Prostate gland (tissue), 2 donors: ENCODE measurements at regions not wholly inside any gene's neighbourhood (a gene's known extent, or its start where the extent isn't known, plus 50 kb on each side); places are given as distances from the start of the nearest gene placed in this dataset.

Source experiments
- POLR2A ChIP-seq: fragments of 450-650 bp; IDR thresholded peaks from one replicate; pipeline ENCODE4 v1.6.1; 2016; ENCODE audit warnings: antibody characterized with exemption, mild to moderate bottlenecking
- POLR2AphosphoS5 ChIP-seq: sonication (generic); formaldehyde crosslinking; IDR thresholded peaks from one replicate; pipeline ENCODE4 v1.6.1; 2017; ENCODE audit warnings: antibody characterized with exemption
- TF ChIP-seq, protein P1 (sequence below), 4 experiments: fragments of 200-600 bp in 2 of 4; fragments of 450-650 bp in 2 of 4; sonication (generic) in 2 of 4; IDR thresholded peaks; 1 replicate in 3 of 4; 2 replicates in 1 of 4; pipeline ENCODE4 v1.5.1; 2016 to 2019; ENCODE audit warnings: antibody characterized with exemption in 4 of 4, mild to moderate bottlenecking in 2 of 4, moderate library complexity in 2 of 4

DNA sequence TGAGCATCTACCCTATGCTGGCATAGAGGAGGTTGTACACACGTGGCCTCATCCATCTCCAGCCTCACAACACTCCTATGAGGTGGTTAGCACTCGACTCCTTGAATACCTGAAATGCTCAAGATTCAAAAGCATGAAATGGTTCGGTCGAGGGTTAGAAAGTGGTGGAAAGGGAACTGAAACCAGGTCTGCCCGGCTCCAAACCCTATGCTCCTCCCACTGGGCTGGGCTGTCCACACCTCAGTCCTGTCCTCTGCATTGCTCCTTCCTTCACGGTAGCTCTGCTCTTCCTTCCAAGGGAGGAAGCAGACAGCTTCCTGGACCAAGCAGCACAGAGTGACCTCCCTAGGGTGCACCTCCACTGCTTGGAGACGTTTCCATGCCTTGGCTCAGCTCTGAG lies 565.2 kb upstream of the ID2 start:
- TF ChIP-seq POLR2A, result no peak
- TF ChIP-seq, protein P1, sequence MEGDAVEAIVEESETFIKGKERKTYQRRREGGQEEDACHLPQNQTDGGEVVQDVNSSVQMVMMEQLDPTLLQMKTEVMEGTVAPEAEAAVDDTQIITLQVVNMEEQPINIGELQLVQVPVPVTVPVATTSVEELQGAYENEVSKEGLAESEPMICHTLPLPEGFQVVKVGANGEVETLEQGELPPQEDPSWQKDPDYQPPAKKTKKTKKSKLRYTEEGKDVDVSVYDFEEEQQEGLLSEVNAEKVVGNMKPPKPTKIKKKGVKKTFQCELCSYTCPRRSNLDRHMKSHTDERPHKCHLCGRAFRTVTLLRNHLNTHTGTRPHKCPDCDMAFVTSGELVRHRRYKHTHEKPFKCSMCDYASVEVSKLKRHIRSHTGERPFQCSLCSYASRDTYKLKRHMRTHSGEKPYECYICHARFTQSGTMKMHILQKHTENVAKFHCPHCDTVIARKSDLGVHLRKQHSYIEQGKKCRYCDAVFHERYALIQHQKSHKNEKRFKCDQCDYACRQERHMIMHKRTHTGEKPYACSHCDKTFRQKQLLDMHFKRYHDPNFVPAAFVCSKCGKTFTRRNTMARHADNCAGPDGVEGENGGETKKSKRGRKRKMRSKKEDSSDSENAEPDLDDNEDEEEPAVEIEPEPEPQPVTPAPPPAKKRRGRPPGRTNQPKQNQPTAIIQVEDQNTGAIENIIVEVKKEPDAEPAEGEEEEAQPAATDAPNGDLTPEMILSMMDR (IDR thresholded peaks at IDR 0.05), result no peak
- TF ChIP-seq POLR2AphosphoS5, result no peak
